Trophoblast cell (in vitro differentiated cells and primary cell): ENCODE measurements at regions not wholly inside any gene's neighbourhood (a gene's known extent, or its start where the extent isn't known, plus 50 kb on each side); places are given as distances from the start of the nearest gene placed in this dataset.

ENCODE experiments used
- DNase-seq, 2 donors: peaks; one replicate each; pipeline ENCODE4 v3.0.0-alpha.2; 2016
- H2AFZ ChIP-seq: 2 replicates; pipeline ENCODE4 v1.6.1; 2013; ENCODE audit warnings: low read length, moderate library complexity, mild to moderate bottlenecking; ENCODE audit not compliant: insufficient read depth, poor library complexity
- H2AK5ac ChIP-seq: 2 replicates; pipeline ENCODE4 v1.6.1; 2013; ENCODE audit warnings: mild to moderate bottlenecking, low read length
- H2BK120ac ChIP-seq: 2 replicates; pipeline ENCODE4 v1.6.1; 2013; ENCODE audit warnings: low read length, mild to moderate bottlenecking, moderate library complexity; ENCODE audit not compliant: insufficient read depth, poor library complexity
- H2BK12ac ChIP-seq: 2 replicates; pipeline ENCODE4 v1.6.1; 2013; ENCODE audit warnings: mild to moderate bottlenecking, low read length, moderate library complexity
- H2BK5ac ChIP-seq: 2 replicates; pipeline ENCODE4 v1.6.1; 2013; ENCODE audit warnings: low read length, low read depth, moderate library complexity, mild to moderate bottlenecking; ENCODE audit not compliant: poor library complexity
- H3K14ac ChIP-seq: 2 replicates; pipeline ENCODE4 v1.6.1; 2013; ENCODE audit warnings: mild to moderate bottlenecking, low read length
- H3K18ac ChIP-seq: 2 replicates; pipeline ENCODE4 v1.6.1; 2013; ENCODE audit warnings: mild to moderate bottlenecking, low read length
- H3K23ac ChIP-seq: 2 replicates; pipeline ENCODE4 v1.6.1; 2013; ENCODE audit warnings: low read length
- H3K27ac ChIP-seq: 2 replicates; pipeline ENCODE4 v1.5.1; 2013; ENCODE audit warnings: low read depth, mild to moderate bottlenecking, inconsistent platforms, low read length, moderate library complexity
- H3K27me3 ChIP-seq: 2 replicates; pipeline ENCODE4 v1.6.1; 2013; ENCODE audit warnings: inconsistent platforms, mild to moderate bottlenecking, low read length, moderate library complexity; ENCODE audit not compliant: insufficient read depth
- H3K36me3 ChIP-seq, 2 experiments: 1 replicate in 1 of 2; 2 replicates in 1 of 2; pipeline ENCODE4 v1.6.1; 2013; ENCODE audit warnings: low read length in 2 of 2, mild to moderate bottlenecking in 2 of 2, moderate library complexity in 1 of 2; ENCODE audit not compliant: insufficient read depth in 2 of 2, control insufficient read depth in 1 of 2
- H3K4ac ChIP-seq: 2 replicates; pipeline ENCODE4 v1.6.1; 2013; ENCODE audit warnings: low read depth, mild to moderate bottlenecking, low read length, moderate library complexity
- H3K4me1 ChIP-seq, 2 experiments: 1 replicate in 1 of 2; 2 replicates in 1 of 2; pipeline ENCODE4 v1.6.1; 2013; ENCODE audit warnings: low read length in 2 of 2, mild to moderate bottlenecking in 2 of 2, moderate library complexity in 1 of 2; ENCODE audit not compliant: insufficient read depth in 2 of 2, control insufficient read depth in 1 of 2
- H3K4me2 ChIP-seq: 2 replicates; pipeline ENCODE4 v1.6.1; 2013; ENCODE audit warnings: inconsistent platforms, mild to moderate bottlenecking, low read length, moderate library complexity
- H3K4me3 ChIP-seq: 2 replicates; pipeline ENCODE4 v1.5.1; 2013; ENCODE audit warnings: mild to moderate bottlenecking, low read depth, low read length, inconsistent platforms
- H3K79me1 ChIP-seq: one replicate; pipeline ENCODE4 v1.6.1; 2013; ENCODE audit warnings: low read length
- H3K79me2 ChIP-seq: 2 replicates; pipeline ENCODE4 v1.6.1; 2013; ENCODE audit warnings: low read length, mild to moderate bottlenecking; ENCODE audit not compliant: control insufficient read depth, insufficient read depth, poor library complexity
- H3K9ac ChIP-seq: 2 replicates; pipeline ENCODE4 v1.6.1; 2013; ENCODE audit warnings: mild to moderate bottlenecking, low read length
- H3K9me3 ChIP-seq: 2 replicates; pipeline ENCODE4 v1.6.1; 2013; ENCODE audit warnings: low read depth, mild to moderate bottlenecking, control low read depth, inconsistent platforms, low read length; ENCODE audit not compliant: insufficient read depth
- H4K12ac ChIP-seq: 2 replicates; pipeline ENCODE4 v1.6.1; 2013; ENCODE audit warnings: low read depth, mild to moderate bottlenecking, low read length, moderate library complexity
- H4K8ac ChIP-seq: 2 replicates; pipeline ENCODE4 v1.6.1; 2013; ENCODE audit warnings: low read depth, mild to moderate bottlenecking, low read length, moderate library complexity
- H4K91ac ChIP-seq: one replicate; pipeline ENCODE4 v1.6.1; 2013; ENCODE audit warnings: low read depth, mild to moderate bottlenecking, low read length, moderate library complexity
- WGBS: extraction: QIAGEN DNeasy Blood & Tissue Kit; methylation state at CpG from one replicate; pipeline ENCODE4 v1.1.7; 2013; ENCODE audit warnings: missing lambda C conversion rate; ENCODE audit not compliant: insufficient read length, insufficient coverage; ENCODE audit errors: extremely low coverage; 5-methylcytosine and 5-hydroxymethylcytosine counted together

DNA sequence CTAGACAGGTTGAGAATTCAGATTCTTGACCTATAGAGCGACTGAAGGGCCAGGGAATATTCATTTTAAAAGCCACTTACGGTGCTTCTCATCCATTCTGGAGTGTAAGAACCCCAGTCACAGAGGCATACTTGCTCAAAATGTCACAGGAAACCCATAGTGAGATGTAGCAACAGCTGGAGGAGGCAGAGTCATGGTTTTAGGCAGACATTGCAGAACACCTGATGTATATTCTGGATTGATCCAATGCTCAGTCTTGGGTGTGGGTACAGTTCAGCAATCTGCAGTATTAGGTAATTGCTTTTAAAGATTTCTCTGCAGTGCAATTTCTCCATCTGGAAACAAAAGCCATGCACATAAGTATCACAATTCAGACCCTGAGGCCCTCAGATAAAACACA is 137.4 kb upstream of the SLC22A23 start:
- H3K27me3 ChIP-seq, result no peaks in the 10 kb centered on the region
- H3K79me1 ChIP-seq, result peaks cover 2% of the 10 kb centered on the region
- no peak overlapping the region for H3K14ac ChIP-seq
- no peaks in the 10 kb centered on the region for H3K36me3 ChIP-seq
- no peak overlapping the region for H3K23ac ChIP-seq
- H4K8ac ChIP-seq, result no peak overlapping the region
- no peak overlapping the region for H3K4me2 ChIP-seq
- no CpG with 5 or more reads among the region's 2 CpGs for whole genome bisulfite sequencing
- H3K4ac ChIP-seq, result no peak overlapping the region
- no peak overlapping the region for H3K9ac ChIP-seq
- H4K12ac ChIP-seq, result no peak overlapping the region
- no peak overlapping the region for H2AFZ ChIP-seq
- H3K9me3 ChIP-seq, result no peaks in the 10 kb centered on the region
- H3K79me2 ChIP-seq, result no peaks in the 10 kb centered on the region
- H4K91ac ChIP-seq, result no peak overlapping the region
- H3K18ac ChIP-seq, result no peak overlapping the region
- no peak overlapping the region for H2AK5ac ChIP-seq
- DNase-seq, result no peak
- no peak overlapping the region for H2BK5ac ChIP-seq
- H3K4me1 ChIP-seq, result peaks cover 0 to 4% of the 10 kb centered on the region in 2 experiments
- H3K27ac ChIP-seq, result no peak overlapping the region
- H2BK12ac ChIP-seq, result no peak overlapping the region
- no peak overlapping the region for H2BK120ac ChIP-seq
- H3K4me3 ChIP-seq, result no peak overlapping the region

- no peak overlapping the region for H4K91ac ChIP-seq
- no CpG with 5 or more reads among the region's 6 CpGs for WGBS
- no peak overlapping the region for H2BK12ac ChIP-seq
- no peak overlapping the region for H4K8ac ChIP-seq
- no peak overlapping the region for H4K12ac ChIP-seq
- H3K4me1 ChIP-seq, result peaks cover 0 to 4% of the 10 kb centered on the region in 2 experiments
- DNase-seq, result no peak
- no peak overlapping the region for H3K4me3 ChIP-seq
- H2BK5ac ChIP-seq, result no peak overlapping the region
- H3K27ac ChIP-seq, result no peak overlapping the region
- no peak overlapping the region for H3K4me2 ChIP-seq
- no peaks in the 10 kb centered on the region for H3K9me3 ChIP-seq
- H3K14ac ChIP-seq, result no peak overlapping the region
- no peak overlapping the region for H2BK120ac ChIP-seq
- no peak overlapping the region for H3K18ac ChIP-seq
- no peaks in the 10 kb centered on the region for H3K36me3 ChIP-seq
- no peak overlapping the region for H3K9ac ChIP-seq
- no peak overlapping the region for H3K4ac ChIP-seq
- peaks cover 2% of the 10 kb centered on the region for H3K79me1 ChIP-seq
- no peaks in the 10 kb centered on the region for H3K79me2 ChIP-seq
- H3K27me3 ChIP-seq, result no peaks in the 10 kb centered on the region
- H2AK5ac ChIP-seq, result no peak overlapping the region
- no peak overlapping the region for H2AFZ ChIP-seq
- no peak overlapping the region for H3K23ac ChIP-seq
These were observed 136.3 kb upstream of the SLC22A23 start for GRCh38 chr6:3593161-3593560.

GRCh38 chr6:3592371-3592941 is 135.6 kb upstream of the SLC22A23 start:
- no peaks in the 10 kb centered on the region for H3K27me3 ChIP-seq
- H3K9ac ChIP-seq, result no peak overlapping the region
- no peak overlapping the region for H3K4me3 ChIP-seq
- H3K36me3 ChIP-seq, result no peaks in the 10 kb centered on the region
- no peak overlapping the region for H3K18ac ChIP-seq
- no peak overlapping the region for H3K4me2 ChIP-seq
- no peaks in the 10 kb centered on the region for H3K9me3 ChIP-seq
- H3K14ac ChIP-seq, result no peak overlapping the region
- no peak overlapping the region for H2AK5ac ChIP-seq
- peak; percentile 65 to 98 for DNase-seq
- peaks cover 2% of the 10 kb centered on the region for H3K79me1 ChIP-seq
- H3K79me2 ChIP-seq, result no peaks in the 10 kb centered on the region
- no peak overlapping the region for H3K23ac ChIP-seq
- no peak overlapping the region for H3K4ac ChIP-seq
- H2BK5ac ChIP-seq, result no peak overlapping the region
- no peak overlapping the region for H2AFZ ChIP-seq
- no peak overlapping the region for H2BK120ac ChIP-seq
- H3K4me1 ChIP-seq, result peaks cover 0 to 4% of the 10 kb centered on the region in 2 experiments
- no peak overlapping the region for H3K27ac ChIP-seq
- WGBS, result no CpG with 5 or more reads among the region's 7 CpGs
- H2BK12ac ChIP-seq, result no peak overlapping the region
- no peak overlapping the region for H4K91ac ChIP-seq
- H4K12ac ChIP-seq, result no peak overlapping the region
- H4K8ac ChIP-seq, result no peak overlapping the region

DNA sequence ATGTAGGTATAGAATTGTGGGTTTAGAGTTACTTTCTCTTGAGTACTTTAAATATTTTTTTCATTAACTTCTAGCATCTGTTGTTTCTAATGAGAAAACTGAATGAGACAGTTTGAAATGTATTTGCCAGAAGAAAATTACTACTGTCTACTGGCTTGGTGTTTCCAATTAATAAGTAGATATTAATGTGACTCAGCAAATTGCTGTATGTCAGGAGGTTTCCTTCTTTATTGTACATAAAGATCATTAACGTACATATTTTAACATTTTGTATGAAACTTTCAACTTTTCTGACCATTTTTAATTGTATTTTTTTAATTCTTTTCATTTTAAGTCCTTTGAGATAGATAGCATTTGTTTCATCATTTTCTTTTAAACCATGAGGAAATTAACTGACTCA is 135.1 kb upstream of the SLC22A23 start:
- Histone ChIP-seq H3K27ac (no peak overlapping the region), H3K9ac (no peak overlapping the region), H3K4me1 (peaks cover 0 to 4% of the 10 kb centered on the region in 2 experiments), H2BK120ac (no peak overlapping the region), H3K4me3 (no peak overlapping the region), H3K27me3 (no peaks in the 10 kb centered on the region), H2AK5ac (no peak overlapping the region), H3K4ac (no peak overlapping the region), H3K18ac (no peak overlapping the region), H3K23ac (no peak overlapping the region), H2BK12ac (no peak overlapping the region), H3K79me1 (peaks cover 2% of the 10 kb centered on the region), H3K4me2 (no peak overlapping the region), H4K12ac (no peak overlapping the region), H2AFZ (no peak overlapping the region), H3K9me3 (no peaks in the 10 kb centered on the region), H3K79me2 (no peaks in the 10 kb centered on the region), H4K91ac (no peak overlapping the region), H3K36me3 (no peaks in the 10 kb centered on the region), H2BK5ac (no peak overlapping the region), H4K8ac (no peak overlapping the region), H3K14ac (no peak overlapping the region)
- no peak for DNase-seq
- WGBS, result no CpG with 5 or more reads among the region's 1 CpG
